Calu3 (cell line): ENCODE measurements at regions not wholly inside any gene's neighbourhood (a gene's known extent, or its start where the extent isn't known, plus 50 kb on each side); places are given as distances from the start of the nearest gene placed in this dataset.

Source experiments
- BruUV-seq: library from RNA; stranded (reverse); fragments of 400-500 nt; replicated peaks from 2 replicates; lab custom pipeline; 2021; lab: Mats Ljungman, UMichigan
- CTCF ChIA-PET: fragments of 300-600 bp; sonication (Branson Sonifier 250); formaldehyde crosslinking; loops from one replicate; lab custom pipeline; 2022; ENCODE audit warnings: antibody characterized with exemption; lab: Charles Lee
- DNase-seq: peaks from one replicate; pipeline ENCODE4 v3.0.0; 2022
- H3K27ac Mint-ChIP-seq: one replicate; pipeline ENCODE4 v1.8.0; 2022; ENCODE audit warnings: mixed read lengths; ENCODE audit not compliant: unreplicated experiment
- H3K27me3 Mint-ChIP-seq: one replicate; pipeline ENCODE4 v1.8.0; 2022; ENCODE audit warnings: mixed read lengths; ENCODE audit not compliant: unreplicated experiment
- H3K36me3 Mint-ChIP-seq: one replicate; pipeline ENCODE4 v1.8.0; 2022; ENCODE audit warnings: mild to moderate bottlenecking, moderate library complexity, mixed read lengths; ENCODE audit not compliant: insufficient read depth, unreplicated experiment
- H3K4me1 Mint-ChIP-seq: one replicate; pipeline ENCODE4 v1.8.0; 2022; ENCODE audit warnings: mild to moderate bottlenecking, low read depth, mixed read lengths; ENCODE audit not compliant: unreplicated experiment
- H3K4me3 Mint-ChIP-seq: one replicate; pipeline ENCODE4 v1.8.0; 2022; ENCODE audit warnings: mild to moderate bottlenecking, low read depth, moderate library complexity, mixed read lengths; ENCODE audit not compliant: unreplicated experiment
- H3K9me3 Mint-ChIP-seq: one replicate; pipeline ENCODE4 v1.8.0; 2022; ENCODE audit warnings: low read depth, mixed read lengths; ENCODE audit not compliant: unreplicated experiment
- intact Hi-C: fragments of 100-400 bp; cut with micrococcal nuclease; formaldehyde crosslinking; loops from one replicate; pipeline ENCODE4 v1.10.0; 2022; ENCODE audit not compliant: unreplicated experiment
- TF ChIP-seq, protein P1 (sequence below): fragments of 200-600 bp; IDR thresholded peaks from one replicate; pipeline ENCODE4 v1.8.0; 2022; ENCODE audit warnings: antibody characterized with exemption; ENCODE audit not compliant: unreplicated experiment

DNA sequence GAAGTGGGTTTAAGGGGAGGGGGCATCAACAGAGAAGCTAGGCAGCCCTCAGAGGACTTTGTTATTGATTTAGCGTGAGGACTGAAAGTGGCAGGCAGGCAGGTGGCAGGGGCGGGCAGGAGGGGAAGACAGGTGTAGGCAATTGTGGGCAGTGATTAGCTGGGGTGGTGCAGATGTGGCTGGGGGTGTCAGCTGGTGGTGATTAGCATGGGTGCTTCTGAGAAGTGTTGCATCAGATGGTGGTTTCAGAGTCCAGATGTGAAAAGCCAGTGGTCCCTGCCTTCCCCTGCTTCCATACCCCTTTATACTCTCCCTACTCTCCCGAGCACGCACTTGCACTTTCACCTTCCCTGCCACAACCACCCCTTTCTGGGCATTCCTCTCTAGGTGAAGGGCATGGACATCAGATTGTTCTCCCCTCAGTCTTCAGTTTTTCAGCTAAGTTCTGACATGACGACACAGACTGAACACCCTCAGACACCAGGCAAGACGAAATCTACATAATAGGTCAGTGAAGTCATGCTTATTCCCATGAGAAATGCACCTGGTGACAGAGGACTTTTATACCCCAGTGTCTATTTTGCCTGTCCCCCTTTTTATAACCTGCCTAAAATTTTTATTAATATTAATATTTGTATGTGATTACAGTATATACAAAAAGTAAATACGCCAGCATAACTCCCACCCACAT is 435.7 kb upstream of the CADM1 start:
- peaks cover 12% of the 10 kb centered on the region for H3K9me3 Mint-ChIP-seq
- CTCF ChIA-PET: no interaction called here
- TF ChIP-seq, protein P1, sequence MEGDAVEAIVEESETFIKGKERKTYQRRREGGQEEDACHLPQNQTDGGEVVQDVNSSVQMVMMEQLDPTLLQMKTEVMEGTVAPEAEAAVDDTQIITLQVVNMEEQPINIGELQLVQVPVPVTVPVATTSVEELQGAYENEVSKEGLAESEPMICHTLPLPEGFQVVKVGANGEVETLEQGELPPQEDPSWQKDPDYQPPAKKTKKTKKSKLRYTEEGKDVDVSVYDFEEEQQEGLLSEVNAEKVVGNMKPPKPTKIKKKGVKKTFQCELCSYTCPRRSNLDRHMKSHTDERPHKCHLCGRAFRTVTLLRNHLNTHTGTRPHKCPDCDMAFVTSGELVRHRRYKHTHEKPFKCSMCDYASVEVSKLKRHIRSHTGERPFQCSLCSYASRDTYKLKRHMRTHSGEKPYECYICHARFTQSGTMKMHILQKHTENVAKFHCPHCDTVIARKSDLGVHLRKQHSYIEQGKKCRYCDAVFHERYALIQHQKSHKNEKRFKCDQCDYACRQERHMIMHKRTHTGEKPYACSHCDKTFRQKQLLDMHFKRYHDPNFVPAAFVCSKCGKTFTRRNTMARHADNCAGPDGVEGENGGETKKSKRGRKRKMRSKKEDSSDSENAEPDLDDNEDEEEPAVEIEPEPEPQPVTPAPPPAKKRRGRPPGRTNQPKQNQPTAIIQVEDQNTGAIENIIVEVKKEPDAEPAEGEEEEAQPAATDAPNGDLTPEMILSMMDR: no peak
- BruUV-seq: no TSS peak
- DNase-seq: no peak
- H3K27me3 Mint-ChIP-seq: no peaks in the 10 kb centered on the region
- intact Hi-C loops: no loop called here
- no peak overlapping the region for H3K27ac Mint-ChIP-seq
- no peaks in the 10 kb centered on the region for H3K4me1 Mint-ChIP-seq
- H3K4me3 Mint-ChIP-seq: no peak overlapping the region
- H3K36me3 Mint-ChIP-seq: no peaks in the 10 kb centered on the region

DNA sequence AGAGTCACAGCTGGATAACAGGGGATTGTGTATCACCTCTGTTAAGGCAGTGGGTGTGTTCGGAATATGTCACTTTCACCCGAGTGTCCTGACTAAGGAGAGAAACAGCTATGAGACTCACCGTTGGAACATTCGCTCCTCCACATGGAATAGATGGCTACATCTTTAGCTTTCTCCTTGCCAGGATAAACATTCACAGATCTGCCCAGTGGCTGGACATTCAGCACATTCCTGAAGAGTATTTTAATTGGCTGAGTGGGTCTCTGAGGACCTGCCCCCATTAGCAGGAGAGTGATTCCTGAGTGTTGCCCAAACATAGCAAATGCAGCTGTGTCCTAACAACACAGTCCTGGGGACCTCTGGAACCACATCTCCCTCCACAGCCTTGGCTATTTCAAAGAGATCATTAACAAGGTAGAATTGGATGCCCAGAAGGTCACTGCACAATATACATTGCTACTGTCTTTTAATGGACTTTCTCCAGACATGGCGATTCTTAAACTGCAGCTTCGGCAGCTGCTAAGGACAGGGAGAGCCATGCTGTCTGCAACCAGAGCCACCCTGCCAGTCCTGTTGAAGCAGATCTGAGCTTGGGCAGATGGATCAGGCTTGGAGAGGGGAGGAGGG is 435.0 kb upstream of the CADM1 start:
- no TSS peak for BruUV-seq
- H3K27me3 Mint-ChIP-seq: no peaks in the 10 kb centered on the region
- DNase-seq: no peak
- H3K9me3 Mint-ChIP-seq: peaks cover 18% of the 10 kb centered on the region
- H3K4me3 Mint-ChIP-seq: no peak overlapping the region
- no peaks in the 10 kb centered on the region for H3K36me3 Mint-ChIP-seq
- intact Hi-C loops: no loop called here
- TF ChIP-seq, protein P1: no peak
- no peak overlapping the region for H3K27ac Mint-ChIP-seq
- CTCF ChIA-PET: no interaction called here
- no peaks in the 10 kb centered on the region for H3K4me1 Mint-ChIP-seq

DNA sequence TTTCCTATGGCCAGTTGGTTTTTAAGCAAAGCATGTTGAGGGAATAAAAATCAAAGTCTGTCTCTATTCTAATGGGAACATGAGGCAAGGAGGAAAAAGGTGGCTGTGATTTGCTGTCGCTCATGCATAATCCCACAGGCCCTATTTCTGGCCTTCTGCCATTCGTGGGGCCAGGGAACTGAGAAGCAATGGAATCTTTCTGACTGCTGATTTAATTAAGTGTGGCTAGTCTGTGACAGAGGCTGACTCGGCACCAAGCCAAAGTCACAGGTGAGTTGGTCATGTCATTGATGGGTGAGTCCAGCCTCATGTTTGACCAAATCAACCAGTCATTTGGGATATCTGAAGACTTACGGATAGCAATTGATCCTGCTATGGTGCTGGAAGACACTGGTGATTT is 429.3 kb upstream of the CADM1 start:
- no peak for DNase-seq
- Mint-ChIP-seq H3K4me3 (no peak overlapping the region), H3K9me3 (peaks cover 18% of the 10 kb centered on the region), H3K27me3 (no peaks in the 10 kb centered on the region), H3K4me1 (no peaks in the 10 kb centered on the region), H3K36me3 (no peaks in the 10 kb centered on the region), H3K27ac (no peak overlapping the region)
- CTCF ChIA-PET: interaction anchor here (0.6 kb wide), 1 partner anchor 8 kb away, joined by 4 read pairs; no protein-coding TSS in a partner anchor
- TF ChIP-seq, protein P1: no peak
- intact Hi-C loops: no loop called here
- no TSS peak for BruUV-seq

DNA sequence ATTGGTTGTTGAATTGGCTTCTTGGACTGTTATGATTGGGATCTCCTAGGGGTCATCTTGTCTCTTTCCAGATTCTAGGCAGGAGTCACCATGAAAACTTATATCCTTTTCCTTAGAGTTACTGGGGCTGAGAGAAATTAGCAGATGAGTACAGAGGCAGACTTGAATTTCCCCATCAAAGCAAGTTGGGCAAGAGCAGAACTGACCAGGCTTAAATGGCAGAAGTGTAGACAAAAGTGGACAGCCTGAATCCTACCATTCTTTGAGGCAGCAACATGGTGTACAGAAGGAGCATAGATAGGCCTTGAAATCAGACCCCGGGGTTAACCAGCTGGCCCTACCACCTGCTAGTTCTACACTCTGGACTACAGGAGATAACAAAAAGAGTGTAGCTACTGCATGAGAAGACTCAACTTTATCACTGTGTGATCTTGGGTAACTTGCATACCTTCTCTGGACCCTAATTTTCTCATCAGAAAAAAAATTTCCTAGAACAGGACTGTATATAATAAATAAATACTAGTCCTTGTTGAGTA is 427.4 kb upstream of the CADM1 start:
- no TSS peak for BruUV-seq
- H3K4me1 Mint-ChIP-seq: no peaks in the 10 kb centered on the region
- TF ChIP-seq, protein P1: no peak
- no peak overlapping the region for H3K27ac Mint-ChIP-seq
- CTCF ChIA-PET: no interaction called here
- H3K4me3 Mint-ChIP-seq: no peak overlapping the region
- H3K36me3 Mint-ChIP-seq: no peaks in the 10 kb centered on the region
- H3K9me3 Mint-ChIP-seq: peaks cover 13% of the 10 kb centered on the region
- intact Hi-C loops: no loop called here
- DNase-seq: no peak
- no peaks in the 10 kb centered on the region for H3K27me3 Mint-ChIP-seq
